Astrocyte (in vitro differentiated cells and primary cell): ENCODE measurements at regions not wholly inside any gene's neighbourhood (a gene's known extent, or its start where the extent isn't known, plus 50 kb on each side); places are given as distances from the start of the nearest gene placed in this dataset.

Experiments
- DNase-seq: peaks from one replicate; pipeline ENCODE4 v3.0.0-alpha.2; 2010; ENCODE audit warnings: low read depth
- FAIRE-seq: peaks from 2 replicates; lab custom pipeline; 2011; peaks lifted over from hg19 to GRCh38; lab: Jason Lieb, UNC
- H2AFZ ChIP-seq: 2 replicates; pipeline ENCODE4 v1.6.0; 2012; ENCODE audit warnings: low read depth, low read length, inconsistent platforms
- H3K27ac ChIP-seq: 2 replicates; pipeline ENCODE4 v1.5.1; 2011; ENCODE audit warnings: low read depth, low read length, inconsistent platforms
- H3K27me3 ChIP-seq: 2 replicates; pipeline ENCODE4 v1.6.0; 2011; ENCODE audit warnings: low read length, inconsistent platforms; ENCODE audit not compliant: insufficient read depth
- H3K36me3 ChIP-seq: 2 replicates; pipeline ENCODE4 v1.5.1; 2011; ENCODE audit warnings: low read length, inconsistent platforms; ENCODE audit not compliant: insufficient read depth
- H3K4me1 ChIP-seq: 2 replicates; pipeline ENCODE4 v1.5.1; 2011; ENCODE audit warnings: low read length, inconsistent platforms; ENCODE audit not compliant: insufficient read depth
- H3K4me2 ChIP-seq: 2 replicates; pipeline ENCODE4 v1.6.0; 2012; ENCODE audit warnings: low read length, inconsistent platforms
- H3K4me3 ChIP-seq: 2 replicates; pipeline ENCODE4 v1.5.1; 2011; ENCODE audit warnings: low read depth, mild to moderate bottlenecking, low read length, inconsistent platforms; ENCODE audit not compliant: insufficient read depth
- H3K79me2 ChIP-seq: 2 replicates; pipeline ENCODE4 v1.6.0; 2012; ENCODE audit warnings: mild to moderate bottlenecking, low read length, inconsistent platforms; ENCODE audit not compliant: insufficient read depth
- H3K9ac ChIP-seq: 2 replicates; pipeline ENCODE4 v1.6.0; 2012; ENCODE audit warnings: mild to moderate bottlenecking, low read length, inconsistent platforms
- H3K9me3 ChIP-seq: 2 replicates; pipeline ENCODE4 v1.5.1; 2012; ENCODE audit warnings: low read depth, mild to moderate bottlenecking, low read length, inconsistent platforms; ENCODE audit not compliant: insufficient read depth
- H4K20me1 ChIP-seq: 2 replicates; pipeline ENCODE4 v1.6.0; 2012; ENCODE audit warnings: low read length, inconsistent platforms; ENCODE audit not compliant: insufficient read depth
- H3K27ac Mint-ChIP-seq: one replicate; pipeline ENCODE4 v1.8.0; 2021; ENCODE audit warnings: mild to moderate bottlenecking, mixed read lengths; ENCODE audit not compliant: unreplicated experiment
- H3K27me3 Mint-ChIP-seq: one replicate; pipeline ENCODE4 v1.8.0; 2021; ENCODE audit warnings: low read depth, mixed read lengths; ENCODE audit not compliant: unreplicated experiment
- H3K36me3 Mint-ChIP-seq: one replicate; pipeline ENCODE4 v1.8.0; 2021; ENCODE audit warnings: low read depth, mixed read lengths; ENCODE audit not compliant: unreplicated experiment
- H3K4me1 Mint-ChIP-seq: one replicate; pipeline ENCODE4 v1.8.0; 2021; ENCODE audit warnings: low read depth, mixed read lengths; ENCODE audit not compliant: unreplicated experiment
- H3K4me3 Mint-ChIP-seq: one replicate; pipeline ENCODE4 v1.8.0; 2021; ENCODE audit warnings: mild to moderate bottlenecking, moderate library complexity, mixed read lengths; ENCODE audit not compliant: unreplicated experiment
- H3K9me3 Mint-ChIP-seq: one replicate; pipeline ENCODE4 v1.8.0; 2021; ENCODE audit warnings: mild to moderate bottlenecking, mixed read lengths; ENCODE audit not compliant: unreplicated experiment
- CTCF ChIP-seq: IDR thresholded peaks from 2 replicates; pipeline ENCODE4 v1.5.1; 2011; ENCODE audit warnings: low read depth, mild to moderate bottlenecking, inconsistent platforms, low read length, moderate library complexity; ENCODE audit not compliant: insufficient read depth
- EZH2 ChIP-seq: IDR thresholded peaks from 2 replicates; pipeline ENCODE4 v1.6.1; 2012; ENCODE audit warnings: mild to moderate bottlenecking, low read length, inconsistent platforms; ENCODE audit not compliant: insufficient read depth

- Histone ChIP-seq H3K4me1 (peaks cover 7% of the 10 kb centered on the region), H3K36me3 (no peaks in the 10 kb centered on the region), H3K9ac (no peak overlapping the region), H3K4me3 (no peak overlapping the region), H3K79me2 (no peaks in the 10 kb centered on the region), H3K9me3 (no peaks in the 10 kb centered on the region), H3K4me2 (no peak overlapping the region), H3K27ac (no peak overlapping the region), H2AFZ (no peak overlapping the region), H3K27me3 (no peaks in the 10 kb centered on the region), H4K20me1 (no peaks in the 10 kb centered on the region)
- Mint-ChIP-seq H3K27me3 (peaks cover 8% of the 10 kb centered on the region), H3K4me1 (peaks cover 27% of the 10 kb centered on the region), H3K27ac (no peak overlapping the region), H3K9me3 (peaks cover 3% of the 10 kb centered on the region), H3K36me3 (no peaks in the 10 kb centered on the region), H3K4me3 (no peak overlapping the region)
- DNase-seq (no peak), FAIRE-seq (no peak)
- TF ChIP-seq CTCF (no peak), EZH2 (no peak)
Measured at GRCh38 chr2:236872981-236873380, 212.7 kb upstream of the COPS8 start.

- Histone ChIP-seq H4K20me1 (no peaks in the 10 kb centered on the region), H3K27me3 (no peaks in the 10 kb centered on the region), H3K4me3 (no peak overlapping the region), H3K79me2 (no peaks in the 10 kb centered on the region), H2AFZ (no peak overlapping the region), H3K4me2 (no peak overlapping the region), H3K9me3 (no peaks in the 10 kb centered on the region), H3K9ac (no peak overlapping the region), H3K36me3 (no peaks in the 10 kb centered on the region), H3K27ac (no peak overlapping the region), H3K4me1 (peaks cover 7% of the 10 kb centered on the region)
- H3K36me3 Mint-ChIP-seq, result no peaks in the 10 kb centered on the region
- peak; percentile 15 for DNase-seq
- peaks cover 24% of the 10 kb centered on the region for H3K4me1 Mint-ChIP-seq
- no peak overlapping the region for H3K4me3 Mint-ChIP-seq
- H3K27me3 Mint-ChIP-seq, result peaks cover 8% of the 10 kb centered on the region
- peaks cover 3% of the 10 kb centered on the region for H3K9me3 Mint-ChIP-seq
- no peak overlapping the region for H3K27ac Mint-ChIP-seq
- no peak for TF ChIP-seq EZH2
- TF ChIP-seq CTCF, result no peak
- no peak for FAIRE-seq
Measured at GRCh38 chr2:236873636-236874035, 212.1 kb upstream of the COPS8 start.

GRCh38 chr2:236874866-236875481 is 210.7 kb upstream of the COPS8 start:
- Mint-ChIP-seq H3K4me1 (peaks cover 20% of the 10 kb centered on the region), H3K36me3 (no peaks in the 10 kb centered on the region), H3K9me3 (peaks cover 3% of the 10 kb centered on the region), H3K27ac (peak overlapping the region; percentile 38), H3K4me3 (no peak overlapping the region), H3K27me3 (peaks cover 8% of the 10 kb centered on the region)
- no peaks in the 10 kb centered on the region for H3K36me3 ChIP-seq
- H3K4me2 ChIP-seq, result no peak overlapping the region
- H3K4me3 ChIP-seq, result no peak overlapping the region
- no peak for TF ChIP-seq CTCF
- TF ChIP-seq EZH2, result no peak
- H3K27me3 ChIP-seq, result no peaks in the 10 kb centered on the region
- H3K9me3 ChIP-seq, result no peaks in the 10 kb centered on the region
- DNase-seq (no peak), FAIRE-seq (no peak)
- H2AFZ ChIP-seq, result no peak overlapping the region
- H3K27ac ChIP-seq, result no peak overlapping the region
- H3K4me1 ChIP-seq, result peaks cover 7% of the 10 kb centered on the region
- no peaks in the 10 kb centered on the region for H3K79me2 ChIP-seq
- no peaks in the 10 kb centered on the region for H4K20me1 ChIP-seq
- no peak overlapping the region for H3K9ac ChIP-seq
